GM12878 (cell line): ENCODE measurements at regions not wholly inside any gene's neighbourhood (a gene's known extent, or its start where the extent isn't known, plus 50 kb on each side); places are given as distances from the start of the nearest gene placed in this dataset.

Source experiments
- ATAC-seq: fragments of 200-7000 bp; cut with Tn5 transposase; 3 replicates; pipeline ENCODE4 v1.9.1; 2020; ENCODE audit warnings: mild to moderate bottlenecking, moderate library complexity
- BruUV-seq: library from RNA; stranded (reverse); fragments of 400-500 nt; replicated peaks from 2 replicates; lab custom pipeline; 2021; lab: Mats Ljungman, UMichigan
- CTCF ChIA-PET: fragments of 300-600 bp; sonication (Branson Sonifier 250); formaldehyde crosslinking; extraction: SDS; loops from one replicate; lab custom pipeline; 2021; ENCODE audit warnings: inconsistent platforms; lab: Yijun Ruan, JAX
- POLR2A ChIA-PET: fragments of 350-600 bp; formaldehyde crosslinking; extraction: SDS; loops from one replicate; lab custom pipeline; 2021; ENCODE audit warnings: inconsistent platforms; lab: Charles Lee
- RAD21 ChIA-PET: fragments of 300-600 bp; sonication (Branson Sonifier 250); formaldehyde crosslinking; loops from one replicate; lab custom pipeline; 2023; ENCODE audit warnings: antibody characterized with exemption; ENCODE audit not compliant: unreplicated experiment; lab: Charles Lee
- SMC1A ChIA-PET: fragments of 300-600 bp; sonication (Branson Sonifier 250); formaldehyde crosslinking; loops from one replicate; lab custom pipeline; 2023; ENCODE audit not compliant: unreplicated experiment, uncharacterized antibody; lab: Charles Lee
- DNase-seq: peaks from one replicate; pipeline ENCODE4 v3.0.0-alpha.2; 2011; ENCODE audit warnings: low read depth, low spot score
- FAIRE-seq: peaks from 3 replicates; lab custom pipeline; 2011; peaks lifted over from hg19 to GRCh38; lab: Jason Lieb, UNC
- H2AFZ ChIP-seq: 2 replicates; pipeline ENCODE4 v1.6.0; 2011; ENCODE audit warnings: low read depth, low read length, control low read depth; ENCODE audit not compliant: control insufficient read depth
- H3K27ac ChIP-seq: 2 replicates; pipeline ENCODE4 v1.5.1; 2011; ENCODE audit warnings: control low read depth; ENCODE audit not compliant: control insufficient read depth, insufficient read depth
- H3K27me3 ChIP-seq, 2 experiments: replicated peaks in 1 of 2; 2 replicates each; pipeline versions ENCODE4 v1.6.0 to v1.6.1; 2011; ENCODE audit warnings: low read length in 1 of 2; ENCODE audit not compliant: control insufficient read depth in 2 of 2, insufficient read depth in 2 of 2
- H3K36me3 ChIP-seq, 2 experiments: 2 replicates each; pipeline ENCODE4 v1.5.1; 2011; ENCODE audit warnings: low read length in 1 of 2; ENCODE audit not compliant: control insufficient read depth in 2 of 2, insufficient read depth in 2 of 2
- H3K4me1 ChIP-seq: 2 replicates; pipeline ENCODE4 v1.6.1; 2011; ENCODE audit warnings: mild to moderate bottlenecking, low read length, moderate library complexity, mixed read lengths; ENCODE audit not compliant: control insufficient read depth, insufficient read depth
- H3K4me2 ChIP-seq: 2 replicates; pipeline ENCODE4 v1.6.0; 2011; ENCODE audit warnings: control low read depth; ENCODE audit not compliant: control insufficient read depth, insufficient read depth
- H3K4me3 ChIP-seq: fragments of 200-600 bp; sonication (generic); 2 replicates; pipeline ENCODE4 v1.5.1; 2016
- H3K79me2 ChIP-seq: 2 replicates; pipeline ENCODE4 v1.6.0; 2011; ENCODE audit warnings: low read length; ENCODE audit not compliant: control insufficient read depth, insufficient read depth
- H3K9ac ChIP-seq: 2 replicates; pipeline ENCODE4 v1.8.0; 2011; ENCODE audit warnings: low read length, control low read depth, mixed read lengths; ENCODE audit not compliant: control insufficient read depth, insufficient read depth
- H3K9me3 ChIP-seq: replicated peaks from 3 replicates; pipeline ENCODE4 v1.5.1; 2011; ENCODE audit warnings: mild to moderate bottlenecking, low read length; ENCODE audit not compliant: control insufficient read depth, insufficient read depth
- H4K20me1 ChIP-seq: 2 replicates; pipeline ENCODE4 v1.6.0; 2011; ENCODE audit not compliant: control insufficient read depth, insufficient read depth
- BHLHE40 ChIP-seq, 2 experiments: fragments of 450-650 bp in 1 of 2; IDR thresholded peaks; 2 replicates each; pipeline ENCODE4 v1.6.1; 2011 to 2017; ENCODE audit warnings: low read depth in 2 of 2, borderline replicate concordance in 1 of 2, improper control_type of control experiment in 1 of 2, low read length in 1 of 2, mild to moderate bottlenecking in 1 of 2
- CBX3 ChIP-seq: fragments of 200-600 bp; sonication (generic); IDR thresholded peaks from 2 replicates; pipeline ENCODE4 v1.6.1; 2016; ENCODE audit warnings: low read depth, borderline replicate concordance
- CREB1 ChIP-seq: IDR thresholded peaks from 2 replicates; pipeline ENCODE4 v1.6.1; 2012; ENCODE audit warnings: low read depth, mild to moderate bottlenecking, inconsistent platforms
- HCFC1 ChIP-seq: fragments of 150-350 bp; IDR thresholded peaks from 2 replicates; pipeline ENCODE4 v1.6.1; 2014; ENCODE audit warnings: low read length
- HDAC2 ChIP-seq: fragments of 200-600 bp; sonication (generic); IDR thresholded peaks from 2 replicates; pipeline ENCODE4 v1.6.1; 2017
- HDAC6 ChIP-seq: fragments of 200-600 bp; sonication (generic); IDR thresholded peaks from one replicate; pipeline ENCODE4 v1.8.0; 2017; ENCODE audit warnings: antibody characterized with exemption; ENCODE audit not compliant: unreplicated experiment
- KAT2A ChIP-seq: conservative IDR thresholded peaks from 2 replicates; pipeline ENCODE4 v1.6.1; 2011; ENCODE audit warnings: low read depth, low read length; ENCODE audit not compliant: control insufficient read depth
- NFIC ChIP-seq: IDR thresholded peaks from 2 replicates; pipeline ENCODE4 v1.6.1; 2012; ENCODE audit warnings: low read depth, mild to moderate bottlenecking, inconsistent platforms, low read length, moderate library complexity
- PAX5 ChIP-seq: IDR thresholded peaks from 2 replicates; pipeline ENCODE4 v1.6.1; 2011; ENCODE audit warnings: low read depth, low read length, borderline replicate concordance
- RAD21 ChIP-seq: IDR thresholded peaks from 2 replicates; pipeline ENCODE4 v1.6.1; 2011; ENCODE audit warnings: mild to moderate bottlenecking, low read depth, low read length, moderate library complexity; ENCODE audit not compliant: insufficient read depth
- RAD51 ChIP-seq: fragments of 450-650 bp; IDR thresholded peaks from 2 replicates; pipeline ENCODE4 v1.6.1; 2016; ENCODE audit warnings: moderate library complexity, mild to moderate bottlenecking, inconsistent platforms
- REST ChIP-seq: IDR thresholded peaks from 2 replicates; pipeline ENCODE4 v1.6.1; 2012; ENCODE audit warnings: mild to moderate bottlenecking, low read depth, low read length
- SMAD5 ChIP-seq: IDR thresholded peaks from 2 replicates; pipeline ENCODE4 v1.6.1; 2016; ENCODE audit warnings: antibody characterized with exemption, low read depth
- SP1 ChIP-seq: IDR thresholded peaks from one replicate; pipeline ENCODE4 v1.6.1; 2011; ENCODE audit warnings: low read depth, low read length
- TAF1 ChIP-seq: IDR thresholded peaks from 2 replicates; pipeline ENCODE4 v1.6.1; 2011; ENCODE audit warnings: mild to moderate bottlenecking, low read depth, low read length, borderline replicate concordance
- YBX1 ChIP-seq: fragments of 450-650 bp; IDR thresholded peaks from 2 replicates; pipeline ENCODE4 v1.6.1; 2016; ENCODE audit warnings: antibody characterized with exemption
- ZBTB40 ChIP-seq: fragments of 450-650 bp; IDR thresholded peaks from 2 replicates; pipeline ENCODE4 v1.6.1; 2016; ENCODE audit warnings: mild to moderate bottlenecking, moderate library complexity, borderline replicate concordance
- WGBS: methylation state at CpG from one replicate; pipeline ENCODE4 v1.1.6; 2016; ENCODE audit warnings: low lambda C conversion rate; ENCODE audit not compliant: insufficient replicate concordance, insufficient coverage; ENCODE audit errors: missing lambda C conversion rate; 5-methylcytosine and 5-hydroxymethylcytosine counted together
- in situ Hi-C: fragments of 300-500 bp; cut with MboI; formaldehyde crosslinking; loops from 9 replicates; pipeline ENCODE4 v1.14.3; 2018; ENCODE audit warnings: mixed read lengths
- intact Hi-C: fragments of 100-400 bp; cut with micrococcal nuclease; formaldehyde crosslinking; loops from one replicate; pipeline ENCODE4 v1.14.2; 2022; ENCODE audit not compliant: unreplicated experiment
- TF ChIP-seq, protein P1 (sequence below): IDR thresholded peaks from 2 replicates; pipeline ENCODE4 v1.6.1; 2011; ENCODE audit warnings: low read depth, low read length, improper control_type of control experiment, borderline replicate concordance

- no peak for TF ChIP-seq NFIC
- TF ChIP-seq SMAD5, result no peak
- no peak for TF ChIP-seq KAT2A
- no peak for TF ChIP-seq YBX1
- no peak for TF ChIP-seq REST
- no peak for TF ChIP-seq HDAC2
- no peak for TF ChIP-seq SP1
- no peak for TF ChIP-seq CBX3
- no peak for TF ChIP-seq BHLHE40 (IDR thresholded peaks at IDR 0.05; ENCODE audit: borderline replicate concordance in 1 of 2, low read depth in 2 of 2, low read length in 1 of 2)
- TF ChIP-seq TAF1, result no peak
- TF ChIP-seq HDAC6, result no peak
- no peak for TF ChIP-seq CREB1
- no peak for TF ChIP-seq HCFC1
These were observed 436.7 kb upstream of the MDFIC2 start (continued) for GRCh38 chr3:70749122-70749521.

- Histone ChIP-seq H3K27me3 (no peaks in the 10 kb centered on the region; a peak in 1 of 4 replicates), H3K79me2 (no peaks in the 10 kb centered on the region), H3K9ac (no peak overlapping the region), H3K4me2 (no peak overlapping the region), H3K4me1 (no peaks in the 10 kb centered on the region), H3K9me3 (no peaks in the 10 kb centered on the region), H4K20me1 (no peaks in the 10 kb centered on the region), H3K4me3 (no peak overlapping the region), H3K27ac (no peak overlapping the region), H3K36me3 (no peaks in the 10 kb centered on the region), H2AFZ (no peak overlapping the region)
- WGBS, result 58% methylated on average over 5 of the region's 5 CpGs
- ATAC-seq (no peak), FAIRE-seq (no peak), DNase-seq (no peak)
- ChIA-PET CTCF (interaction anchor here (0.5 kb wide), 1 partner anchor 110 kb away, joined by 3 read pairs; no protein-coding TSS in a partner anchor), POLR2A (no interaction called here), SMC1A (interaction anchor here (0.6 kb wide), 1 partner anchor 12 kb away, joined by 3 read pairs; no protein-coding TSS in a partner anchor), RAD21 (no interaction called here)
- intact Hi-C loops (no loop called here), in situ Hi-C loops (no loop called here)
- BruUV-seq, result no TSS peak
- TF ChIP-seq, protein P1, sequence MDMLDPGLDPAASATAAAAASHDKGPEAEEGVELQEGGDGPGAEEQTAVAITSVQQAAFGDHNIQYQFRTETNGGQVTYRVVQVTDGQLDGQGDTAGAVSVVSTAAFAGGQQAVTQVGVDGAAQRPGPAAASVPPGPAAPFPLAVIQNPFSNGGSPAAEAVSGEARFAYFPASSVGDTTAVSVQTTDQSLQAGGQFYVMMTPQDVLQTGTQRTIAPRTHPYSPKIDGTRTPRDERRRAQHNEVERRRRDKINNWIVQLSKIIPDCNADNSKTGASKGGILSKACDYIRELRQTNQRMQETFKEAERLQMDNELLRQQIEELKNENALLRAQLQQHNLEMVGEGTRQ, result no peak
- no peak for TF ChIP-seq RAD51
- TF ChIP-seq RAD21, result no peak
- TF ChIP-seq ZBTB40, result no peak
- no peak for TF ChIP-seq PAX5
- no peak for TF ChIP-seq BHLHE40 (IDR thresholded peaks at IDR 0.05; ENCODE audit: borderline replicate concordance in 1 of 2, low read depth in 2 of 2, low read length in 1 of 2)
These were observed 436.2 kb upstream of the MDFIC2 start for GRCh38 chr3:70748593-70748992.
